ENCODE measurements at regions not wholly inside any gene's neighbourhood (a gene's known extent, or its start where the extent isn't known, plus 50 kb on each side); places are given as distances from the start of the nearest gene placed in this dataset.

DNA sequence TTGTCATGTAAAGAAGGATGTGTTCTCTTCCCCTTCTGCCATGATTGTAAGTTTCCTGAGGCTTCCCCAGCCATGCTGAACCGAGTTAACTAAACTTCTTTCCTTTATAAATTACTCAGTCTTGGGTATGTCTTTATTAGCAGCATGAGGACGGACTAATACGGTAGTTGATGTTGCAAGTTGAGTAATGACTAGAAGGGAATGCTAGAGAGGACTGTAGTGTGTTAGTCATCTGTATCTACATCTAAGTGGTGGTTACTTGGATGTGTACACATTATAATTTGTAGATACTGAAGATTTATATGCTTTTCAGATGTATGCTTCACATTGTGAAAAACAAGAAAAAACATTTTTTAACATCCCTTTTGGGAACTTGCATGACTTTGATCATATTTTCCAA, 244.6 kb downstream of the POLR1F start:
- Mint-ChIP-seq H3K27ac (ENCODE audit: unreplicated experiment) (no peak overlapping the region), H3K27me3 (ENCODE audit: unreplicated experiment) (no peaks in the 10 kb centered on the region), H3K4me1 (ENCODE audit: low read depth, unreplicated experiment) (no peaks in the 10 kb centered on the region), H3K4me3 (ENCODE audit: unreplicated experiment) (no peak overlapping the region), H3K9me3 (ENCODE audit: unreplicated experiment) (no peaks in the 10 kb centered on the region), H3K36me3 (ENCODE audit: unreplicated experiment) (no peaks in the 10 kb centered on the region)
- DNase-seq = no peak
- TF ChIP-seq, protein P1, sequence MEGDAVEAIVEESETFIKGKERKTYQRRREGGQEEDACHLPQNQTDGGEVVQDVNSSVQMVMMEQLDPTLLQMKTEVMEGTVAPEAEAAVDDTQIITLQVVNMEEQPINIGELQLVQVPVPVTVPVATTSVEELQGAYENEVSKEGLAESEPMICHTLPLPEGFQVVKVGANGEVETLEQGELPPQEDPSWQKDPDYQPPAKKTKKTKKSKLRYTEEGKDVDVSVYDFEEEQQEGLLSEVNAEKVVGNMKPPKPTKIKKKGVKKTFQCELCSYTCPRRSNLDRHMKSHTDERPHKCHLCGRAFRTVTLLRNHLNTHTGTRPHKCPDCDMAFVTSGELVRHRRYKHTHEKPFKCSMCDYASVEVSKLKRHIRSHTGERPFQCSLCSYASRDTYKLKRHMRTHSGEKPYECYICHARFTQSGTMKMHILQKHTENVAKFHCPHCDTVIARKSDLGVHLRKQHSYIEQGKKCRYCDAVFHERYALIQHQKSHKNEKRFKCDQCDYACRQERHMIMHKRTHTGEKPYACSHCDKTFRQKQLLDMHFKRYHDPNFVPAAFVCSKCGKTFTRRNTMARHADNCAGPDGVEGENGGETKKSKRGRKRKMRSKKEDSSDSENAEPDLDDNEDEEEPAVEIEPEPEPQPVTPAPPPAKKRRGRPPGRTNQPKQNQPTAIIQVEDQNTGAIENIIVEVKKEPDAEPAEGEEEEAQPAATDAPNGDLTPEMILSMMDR (IDR thresholded peaks at IDR 0.05; ENCODE audit: partially characterized antibody, unreplicated experiment) = no peak

DNA sequence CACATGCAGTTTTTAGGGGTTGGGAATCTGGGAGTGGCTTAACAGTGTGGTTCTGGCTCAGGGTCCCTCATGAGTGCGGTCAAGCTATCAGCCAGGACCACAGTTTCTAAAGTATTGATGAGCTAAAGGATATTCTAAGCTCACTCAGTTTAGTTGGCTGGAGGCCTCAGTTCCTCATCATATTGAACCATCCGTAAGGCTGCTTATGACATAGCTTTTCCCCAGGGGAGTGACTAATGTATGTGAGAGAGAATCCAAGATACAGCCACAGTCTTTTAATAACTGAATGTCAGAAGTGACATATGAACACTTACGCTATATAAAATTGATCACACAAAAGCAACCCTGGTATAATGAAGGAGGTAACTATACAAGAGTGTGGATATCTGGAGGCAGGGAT, 245.3 kb downstream of the POLR1F start:
- TF ChIP-seq, protein P1 (IDR thresholded peaks at IDR 0.05; ENCODE audit: partially characterized antibody, unreplicated experiment) = no peak
- no peak overlapping the region for H3K4me3 Mint-ChIP-seq (ENCODE audit: unreplicated experiment)
- H3K9me3 Mint-ChIP-seq (ENCODE audit: unreplicated experiment) = no peaks in the 10 kb centered on the region
- no peaks in the 10 kb centered on the region for H3K4me1 Mint-ChIP-seq (ENCODE audit: low read depth, unreplicated experiment)
- no peaks in the 10 kb centered on the region for H3K27me3 Mint-ChIP-seq (ENCODE audit: unreplicated experiment)
- no peaks in the 10 kb centered on the region for H3K36me3 Mint-ChIP-seq (ENCODE audit: unreplicated experiment)
- no peak overlapping the region for H3K27ac Mint-ChIP-seq (ENCODE audit: unreplicated experiment)
- no peak for DNase-seq

DNA sequence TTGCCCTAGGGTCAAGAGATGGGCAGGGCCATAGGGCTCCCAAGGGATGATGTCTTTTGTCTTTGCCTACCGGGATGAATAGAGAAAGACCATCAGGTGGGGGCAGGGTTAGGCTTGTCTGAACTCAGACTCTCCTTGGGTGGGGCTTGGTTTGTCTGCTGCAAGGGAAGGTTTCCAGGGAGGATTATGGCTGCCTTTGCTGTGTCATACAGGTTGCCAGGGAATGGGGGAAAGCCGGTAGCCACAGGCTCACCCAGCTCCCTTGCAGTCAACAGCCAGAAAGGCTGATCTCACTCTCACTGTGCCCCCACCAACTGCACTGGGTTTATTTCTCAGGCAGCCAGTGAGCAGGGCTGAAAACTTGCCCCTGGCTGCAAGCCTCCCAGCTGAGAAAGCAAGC, 253.2 kb downstream of the POLR1F start:
- Mint-ChIP-seq H3K27ac (ENCODE audit: unreplicated experiment) (no peak overlapping the region), H3K4me3 (ENCODE audit: unreplicated experiment) (no peak overlapping the region), H3K4me1 (ENCODE audit: low read depth, unreplicated experiment) (no peaks in the 10 kb centered on the region), H3K27me3 (ENCODE audit: unreplicated experiment) (no peaks in the 10 kb centered on the region), H3K36me3 (ENCODE audit: unreplicated experiment) (no peaks in the 10 kb centered on the region), H3K9me3 (ENCODE audit: unreplicated experiment) (peaks cover 2% of the 10 kb centered on the region)
- TF ChIP-seq, protein P1 (IDR thresholded peaks at IDR 0.05; ENCODE audit: partially characterized antibody, unreplicated experiment) = no peak
- DNase-seq = no peak

GRCh38 chr7:19448091-19448490, 260.7 kb downstream of the POLR1F start:
- TF ChIP-seq, protein P1 (IDR thresholded peaks at IDR 0.05; ENCODE audit: partially characterized antibody, unreplicated experiment) = no peak
- Mint-ChIP-seq H3K27ac (ENCODE audit: unreplicated experiment) (no peak overlapping the region), H3K4me3 (ENCODE audit: unreplicated experiment) (no peak overlapping the region), H3K27me3 (ENCODE audit: unreplicated experiment) (no peaks in the 10 kb centered on the region), H3K9me3 (ENCODE audit: unreplicated experiment) (no peaks in the 10 kb centered on the region), H3K36me3 (ENCODE audit: unreplicated experiment) (no peaks in the 10 kb centered on the region), H3K4me1 (ENCODE audit: low read depth, unreplicated experiment) (no peaks in the 10 kb centered on the region)
- no peak for DNase-seq

- TF ChIP-seq, protein P1 (IDR thresholded peaks at IDR 0.05; ENCODE audit: partially characterized antibody, unreplicated experiment) = no peak
- Mint-ChIP-seq H3K4me3 (ENCODE audit: unreplicated experiment) (no peak overlapping the region), H3K36me3 (ENCODE audit: unreplicated experiment) (no peaks in the 10 kb centered on the region), H3K27me3 (ENCODE audit: unreplicated experiment) (no peaks in the 10 kb centered on the region), H3K4me1 (ENCODE audit: low read depth, unreplicated experiment) (no peaks in the 10 kb centered on the region), H3K9me3 (ENCODE audit: unreplicated experiment) (no peaks in the 10 kb centered on the region), H3K27ac (ENCODE audit: unreplicated experiment) (no peak overlapping the region)
- DNase-seq = no peak
These were observed 266.6 kb downstream of the POLR1F start for GRCh38 chr7:19442016-19442785.
